IMR-90 (cell line): ENCODE measurements at regions not wholly inside any gene's neighbourhood (a gene's known extent, or its start where the extent isn't known, plus 50 kb on each side); places are given as distances from the start of the nearest gene placed in this dataset.
"Not testable (repeated sequence)": the region's sequence is repeated elsewhere in the genome, so short reads cannot be mapped to it uniquely, and the experiment has no call there.

Experiments
- ATAC-seq: fragments of 200-7000 bp; cut with Tn5 transposase; 2 replicates; pipeline ENCODE4 v1.9.1; 2020; ENCODE audit warnings: low read depth, mild to moderate bottlenecking, moderate library complexity
- BruUV-seq: library from RNA; stranded (reverse); fragments of 400-500 nt; replicated peaks from 2 replicates; lab custom pipeline; 2021; lab: Mats Ljungman, UMichigan
- CTCF ChIA-PET: fragments of 300-600 bp; formaldehyde crosslinking; extraction: SDS; loops from one replicate; lab custom pipeline; 2021; ENCODE audit warnings: antibody characterized with exemption; lab: Yijun Ruan, JAX
- POLR2A ChIA-PET: fragments of 300-600 bp; sonication (Branson Sonifier 250); formaldehyde crosslinking; loops from one replicate; lab custom pipeline; 2022; ENCODE audit warnings: antibody characterized with exemption; ENCODE audit not compliant: unreplicated experiment; lab: Charles Lee
- DNase-seq: peaks from one replicate; pipeline ENCODE4 v3.0.0; 2013
- H2AFZ ChIP-seq: replicated peaks from 2 replicates; pipeline ENCODE3; 2013; ENCODE audit warnings: low read length, mild to moderate bottlenecking; ENCODE audit not compliant: poor library complexity
- H2AK5ac ChIP-seq: 2 replicates; pipeline ENCODE4 v1.6.1; 2013; ENCODE audit warnings: low read depth, low read length, inconsistent platforms
- H2AK9ac ChIP-seq: replicated peaks from 2 replicates; pipeline ENCODE3; 2013; ENCODE audit warnings: mild to moderate bottlenecking, low read depth, low read length, moderate library complexity; ENCODE audit not compliant: poor library complexity
- H2BK120ac ChIP-seq: 2 replicates; pipeline ENCODE4 v1.6.1; 2013; ENCODE audit warnings: low read depth, low read length, inconsistent platforms
- H2BK15ac ChIP-seq: 3 replicates; pipeline ENCODE4 v1.6.1; 2013; ENCODE audit warnings: low read depth, low read length, inconsistent platforms
- H2BK20ac ChIP-seq: 2 replicates; pipeline ENCODE4 v1.6.1; 2013; ENCODE audit warnings: low read depth, mild to moderate bottlenecking, inconsistent platforms, low read length, moderate library complexity
- H2BK5ac ChIP-seq: 2 replicates; pipeline ENCODE4 v1.6.1; 2013; ENCODE audit warnings: mild to moderate bottlenecking, low read depth, low read length, inconsistent platforms; ENCODE audit not compliant: poor library complexity, severe bottlenecking
- H3K14ac ChIP-seq: replicated peaks from 2 replicates; pipeline ENCODE4 v1.6.1; 2013; ENCODE audit warnings: low read depth, low read length, inconsistent platforms
- H3K18ac ChIP-seq: 2 replicates; pipeline ENCODE4 v1.6.1; 2013; ENCODE audit warnings: low read depth, low read length, control low read depth
- H3K23ac ChIP-seq: 2 replicates; pipeline ENCODE4 v1.6.1; 2013; ENCODE audit warnings: low read depth, low read length, inconsistent platforms
- H3K27ac ChIP-seq: 2 replicates; pipeline ENCODE4 v1.5.1; 2013; ENCODE audit warnings: mild to moderate bottlenecking, control low read depth, low read length; ENCODE audit not compliant: insufficient read depth
- H3K27me3 ChIP-seq: 2 replicates; pipeline ENCODE4 v1.6.1; 2013; ENCODE audit warnings: low read length; ENCODE audit not compliant: control insufficient read depth, insufficient read depth
- H3K36me3 ChIP-seq: 2 replicates; pipeline ENCODE4 v1.6.1; 2013; ENCODE audit warnings: low read length, mixed read lengths; ENCODE audit not compliant: control insufficient read depth, insufficient read depth
- H3K4ac ChIP-seq: 2 replicates; pipeline ENCODE4 v1.6.1; 2013; ENCODE audit warnings: low read depth, low read length, inconsistent platforms
- H3K4me1 ChIP-seq: 2 replicates; pipeline ENCODE4 v1.6.1; 2013; ENCODE audit warnings: low read length, mixed read lengths; ENCODE audit not compliant: control insufficient read depth, insufficient read depth
- H3K4me2 ChIP-seq: 2 replicates; pipeline ENCODE4 v1.6.1; 2013; ENCODE audit warnings: low read depth, mild to moderate bottlenecking, control low read depth, low read length, moderate library complexity
- H3K4me3 ChIP-seq: 2 replicates; pipeline ENCODE4 v1.5.1; 2013; ENCODE audit warnings: low read depth, mild to moderate bottlenecking, control low read depth, low read length, moderate library complexity; ENCODE audit not compliant: insufficient read depth
- H3K56ac ChIP-seq: 2 replicates; pipeline ENCODE4 v1.6.1; 2013; ENCODE audit warnings: low read length, inconsistent platforms; ENCODE audit not compliant: insufficient read depth; ENCODE audit errors: extremely low read depth
- H3K79me1 ChIP-seq, 2 experiments: 2 replicates each; pipeline ENCODE4 v1.6.1; 2013; ENCODE audit warnings: low read length in 2 of 2, inconsistent platforms in 1 of 2, low read depth in 1 of 2
- H3K9ac ChIP-seq: 2 replicates; pipeline ENCODE4 v1.6.1; 2013; ENCODE audit warnings: low read depth, low read length, control low read depth
- H3K9me1 ChIP-seq: 2 replicates; pipeline ENCODE4 v1.6.1; 2013; ENCODE audit warnings: low read length, inconsistent platforms; ENCODE audit not compliant: insufficient read depth
- H3K9me3 ChIP-seq: 2 replicates; pipeline ENCODE4 v1.6.1; 2013; ENCODE audit warnings: low read length; ENCODE audit not compliant: control insufficient read depth, insufficient read depth
- H4K20me1 ChIP-seq: 2 replicates; pipeline ENCODE4 v1.6.1; 2013; ENCODE audit warnings: low read length, inconsistent platforms; ENCODE audit not compliant: insufficient read depth
- H4K5ac ChIP-seq: 2 replicates; pipeline ENCODE4 v1.6.1; 2013; ENCODE audit warnings: mild to moderate bottlenecking, low read depth, low read length, control low read depth
- H4K8ac ChIP-seq, 2 experiments: 2 replicates each; pipeline ENCODE4 v1.6.1; 2013; ENCODE audit warnings: low read depth in 2 of 2, low read length in 2 of 2, control low read depth in 1 of 2, inconsistent platforms in 1 of 2
- H4K91ac ChIP-seq: 2 replicates; pipeline ENCODE4 v1.6.1; 2013; ENCODE audit warnings: low read depth, low read length, inconsistent platforms; ENCODE audit not compliant: insufficient read depth
- RAD21 ChIP-seq: IDR thresholded peaks from 2 replicates; pipeline ENCODE4 v1.6.1; 2012; ENCODE audit warnings: low read length, improper control_type of control experiment
- SMC3 ChIP-seq: fragments of 150-350 bp; IDR thresholded peaks from 2 replicates; pipeline ENCODE4 v1.6.1; 2016; ENCODE audit warnings: low read depth, mild to moderate bottlenecking, antibody characterized with exemption, low read length, moderate library complexity
- WGBS, 2 experiments: methylation state at CpG; one replicate each; pipeline versions ENCODE4 v1.1.5 to v1.1.7; 2013; ENCODE audit warnings: missing lambda C conversion rate in 2 of 2; ENCODE audit not compliant: insufficient read length in 1 of 2; ENCODE audit errors: extremely low coverage in 2 of 2; 5-methylcytosine and 5-hydroxymethylcytosine counted together
- dilution Hi-C: fragments of 300-500 bp; cut with HindIII; formaldehyde crosslinking; loops from one replicate; pipeline ENCODE4 v1.14.3; 2018; ENCODE audit warnings: low sequenced_read_pairs; ENCODE audit not compliant: unreplicated experiment
- in situ Hi-C: fragments of 300-500 bp; cut with MboI; formaldehyde crosslinking; loops from 3 replicates; pipeline ENCODE4 v1.14.3; 2019; ENCODE audit warnings: low sequenced_read_pairs, inconsistent platforms, mixed read lengths
- intact Hi-C: fragments of 100-400 bp; cut with micrococcal nuclease; formaldehyde crosslinking; loops from 2 replicates; pipeline ENCODE4 v1.10.0; 2022
- TF ChIP-seq, protein P1 (sequence below): conservative IDR thresholded peaks from 2 replicates; pipeline ENCODE4 v1.5.1; 2012; ENCODE audit warnings: mild to moderate bottlenecking, low read depth, low read length, improper control_type of control experiment

DNA sequence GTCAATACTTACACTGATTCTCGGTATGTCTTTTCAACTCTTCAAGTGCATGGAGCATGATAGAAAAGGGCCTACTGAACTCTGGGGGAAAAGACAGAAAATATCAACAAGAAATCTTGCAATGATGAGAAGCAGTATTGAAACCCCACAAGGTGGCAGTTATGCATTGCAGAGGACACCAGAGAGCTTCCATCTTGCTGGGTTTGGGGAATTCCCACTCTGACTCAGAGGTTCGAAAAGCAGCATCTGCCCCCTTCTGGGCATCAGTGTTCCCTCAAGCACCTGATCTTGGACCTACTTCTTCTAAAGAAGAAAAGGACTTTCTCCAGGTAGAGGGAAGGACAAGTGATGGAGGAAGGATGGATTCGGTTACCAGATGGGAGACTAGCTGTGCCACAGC lies 147.5 kb upstream of the OSBPL11 start:
- H3K9ac ChIP-seq, H3K4ac ChIP-seq, H3K23ac ChIP-seq, H3K56ac ChIP-seq, H3K79me1 ChIP-seq, dilution Hi-C loops, H4K91ac ChIP-seq, H2BK20ac ChIP-seq, intact Hi-C loops, H2AFZ ChIP-seq, POLR2A ChIA-PET, H3K36me3 ChIP-seq, BruUV-seq, H4K20me1 ChIP-seq, H2BK5ac ChIP-seq, H3K18ac ChIP-seq, H3K4me2 ChIP-seq, H4K8ac ChIP-seq, H2AK9ac ChIP-seq, H3K9me3 ChIP-seq, H3K27ac ChIP-seq, ATAC-seq, H3K27me3 ChIP-seq, in situ Hi-C loops, H4K5ac ChIP-seq, H3K4me1 ChIP-seq, H3K14ac ChIP-seq, H3K4me3 ChIP-seq, H2AK5ac ChIP-seq, H2BK120ac ChIP-seq, H3K9me1 ChIP-seq, H2BK15ac ChIP-seq: not testable (repeated sequence)
- CTCF ChIA-PET, result interaction anchor here (0.9 kb wide), 1 partner anchor 16 kb away, joined by 3 read pairs; no protein-coding TSS in a partner anchor
- no CpG with 5 or more reads among the region's 3 CpGs for WGBS, 2 experiments
- TF ChIP-seq, protein P1, sequence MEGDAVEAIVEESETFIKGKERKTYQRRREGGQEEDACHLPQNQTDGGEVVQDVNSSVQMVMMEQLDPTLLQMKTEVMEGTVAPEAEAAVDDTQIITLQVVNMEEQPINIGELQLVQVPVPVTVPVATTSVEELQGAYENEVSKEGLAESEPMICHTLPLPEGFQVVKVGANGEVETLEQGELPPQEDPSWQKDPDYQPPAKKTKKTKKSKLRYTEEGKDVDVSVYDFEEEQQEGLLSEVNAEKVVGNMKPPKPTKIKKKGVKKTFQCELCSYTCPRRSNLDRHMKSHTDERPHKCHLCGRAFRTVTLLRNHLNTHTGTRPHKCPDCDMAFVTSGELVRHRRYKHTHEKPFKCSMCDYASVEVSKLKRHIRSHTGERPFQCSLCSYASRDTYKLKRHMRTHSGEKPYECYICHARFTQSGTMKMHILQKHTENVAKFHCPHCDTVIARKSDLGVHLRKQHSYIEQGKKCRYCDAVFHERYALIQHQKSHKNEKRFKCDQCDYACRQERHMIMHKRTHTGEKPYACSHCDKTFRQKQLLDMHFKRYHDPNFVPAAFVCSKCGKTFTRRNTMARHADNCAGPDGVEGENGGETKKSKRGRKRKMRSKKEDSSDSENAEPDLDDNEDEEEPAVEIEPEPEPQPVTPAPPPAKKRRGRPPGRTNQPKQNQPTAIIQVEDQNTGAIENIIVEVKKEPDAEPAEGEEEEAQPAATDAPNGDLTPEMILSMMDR, result peak; percentile 31
- TF ChIP-seq RAD21 (peak; percentile 20; the same call in 1 of the 2 replicates), SMC3 (0 out of 2 replicates have a peak, but pooled peaks have one; percentile 8)
- DNase-seq, result peak; percentile 53

DNA sequence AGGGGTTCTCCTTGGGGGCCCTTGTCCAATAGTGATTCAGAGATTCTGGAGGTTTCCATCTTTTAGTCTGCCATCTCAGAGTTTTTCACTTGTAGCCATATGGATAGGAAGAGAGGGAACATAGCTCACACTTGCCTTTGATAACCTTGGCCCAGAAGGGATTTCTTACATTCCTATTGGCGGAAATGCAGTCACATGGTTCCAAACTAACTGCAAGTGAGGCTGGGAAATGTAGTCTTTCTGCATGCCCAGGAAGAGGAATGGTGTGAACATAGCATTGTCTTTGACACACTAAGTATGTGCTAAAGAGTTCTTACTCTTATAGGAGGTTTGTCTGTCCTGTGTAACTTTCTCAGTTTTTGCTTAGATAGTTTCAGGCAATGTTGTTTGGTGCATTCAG lies 161.8 kb upstream of the OSBPL11 start:
- H2BK15ac ChIP-seq, CTCF ChIA-PET, H4K20me1 ChIP-seq, H3K9me1 ChIP-seq, H2BK120ac ChIP-seq, H2BK5ac ChIP-seq, H3K27ac ChIP-seq, intact Hi-C loops, H4K8ac ChIP-seq, H3K79me1 ChIP-seq, ATAC-seq, H2AFZ ChIP-seq, H3K27me3 ChIP-seq, H3K9me3 ChIP-seq, H3K4ac ChIP-seq, H3K56ac ChIP-seq, POLR2A ChIA-PET, H2BK20ac ChIP-seq, dilution Hi-C loops, H2AK5ac ChIP-seq, H3K14ac ChIP-seq, BruUV-seq, H4K5ac ChIP-seq, DNase-seq, H3K36me3 ChIP-seq, in situ Hi-C loops, H3K4me1 ChIP-seq, H3K9ac ChIP-seq, H3K18ac ChIP-seq, H2AK9ac ChIP-seq, H4K91ac ChIP-seq, H3K4me2 ChIP-seq, H3K4me3 ChIP-seq, H3K23ac ChIP-seq: not testable (repeated sequence)
- no CpG with 5 or more reads among the region's 1 CpG for WGBS, 2 experiments
